GM12891 (cell line): ENCODE measurements at regions not wholly inside any gene's neighbourhood (a gene's known extent, or its start where the extent isn't known, plus 50 kb on each side); places are given as distances from the start of the nearest gene placed in this dataset.

Experiments
- POLR2A ChIP-seq: IDR thresholded peaks from 2 replicates; pipeline ENCODE4 v1.6.1; 2011; ENCODE audit warnings: low read depth, low read length, control low read depth
- POLR2AphosphoS5 ChIP-seq: IDR thresholded peaks from 2 replicates; pipeline ENCODE4 v1.6.1; 2011; ENCODE audit warnings: low read depth, low read length, control low read depth
- SPI1 ChIP-seq: IDR thresholded peaks from 2 replicates; pipeline ENCODE4 v1.6.1; 2011; ENCODE audit warnings: low read depth, low read length, control low read depth
- TAF1 ChIP-seq: IDR thresholded peaks from 2 replicates; pipeline ENCODE4 v1.6.1; 2011; ENCODE audit warnings: low read depth, low read length, control low read depth

DNA sequence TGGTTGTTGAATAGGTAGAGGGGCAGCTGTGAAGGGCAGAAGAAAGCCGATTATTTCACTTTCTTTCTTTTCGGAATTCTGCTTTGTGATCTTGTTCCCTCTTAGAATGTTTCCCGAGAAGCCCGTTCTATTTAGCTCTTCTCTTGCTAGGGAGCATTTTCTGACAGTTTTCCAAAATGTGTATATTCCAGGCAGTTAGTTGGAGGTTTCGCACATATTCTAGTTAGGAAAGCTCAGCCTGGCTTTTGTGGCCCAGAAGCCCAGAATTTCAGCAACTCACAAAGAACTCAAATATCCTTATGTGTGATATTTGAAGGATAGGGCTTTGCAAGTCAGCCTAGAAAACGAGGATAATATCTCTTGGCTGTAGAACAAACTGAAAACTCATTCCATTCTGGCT is 461.0 kb upstream of the C9orf72 start:
- TF ChIP-seq POLR2A (no peak), TAF1 (no peak), SPI1 (no peak), POLR2AphosphoS5 (no peak)
